Left renal cortex interstitium (tissue), 4 donors: ENCODE measurements at regions not wholly inside any gene's neighbourhood (a gene's known extent, or its start where the extent isn't known, plus 50 kb on each side); places are given as distances from the start of the nearest gene placed in this dataset.

Experiments used
- DNase-seq, 4 donors: peaks; one replicate each; pipeline ENCODE4 v3.0.0-alpha.2; 2013; ENCODE audit warnings: low read depth in 4 of 4, low spot score in 2 of 4, missing footprints in 1 of 4

DNA sequence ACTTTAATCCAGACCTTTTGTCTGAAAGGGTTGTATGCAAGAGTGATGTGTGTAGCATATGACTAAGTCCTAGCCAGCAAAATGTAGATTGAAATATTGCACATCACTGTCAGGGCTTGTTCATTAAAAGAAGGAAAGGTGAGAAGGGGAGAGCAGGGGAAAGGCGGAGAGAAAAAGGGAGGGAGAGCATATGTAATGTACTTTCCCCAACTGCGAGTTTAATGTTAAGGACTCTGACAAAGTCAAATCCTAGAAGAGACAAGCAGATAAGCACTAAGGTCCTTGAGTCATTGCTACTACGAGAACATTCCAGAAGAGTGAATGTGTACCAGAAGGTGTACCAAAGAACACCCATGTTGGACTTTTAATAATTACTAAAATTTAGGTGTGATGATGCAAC, 1336.7 kb downstream of the NSUN3 start:
- DNase-seq: no peak

DNA sequence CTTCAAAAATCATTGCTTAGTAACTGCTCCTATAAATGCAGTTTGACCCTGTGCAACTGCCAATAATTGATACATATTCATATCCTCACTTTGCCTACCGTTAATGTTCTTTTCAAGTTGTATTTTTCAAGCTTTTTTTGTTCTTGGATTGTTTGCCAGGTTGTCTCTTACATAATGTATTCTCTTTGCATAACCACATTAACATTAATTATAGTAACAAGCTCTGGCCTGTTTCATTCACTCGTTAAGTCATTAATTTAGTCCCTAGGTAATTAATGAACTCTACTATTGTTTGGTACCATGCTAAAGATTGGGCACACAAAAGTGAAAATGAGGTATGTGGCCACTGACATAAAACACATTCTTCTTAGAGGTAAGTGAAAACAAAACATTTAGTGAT, 1338.8 kb downstream of the NSUN3 start:
- DNase-seq: no peak

- no peak for DNase-seq
Observed at GRCh38 chr3:95407709-95408463, 1345.0 kb downstream of the NSUN3 start.

- no peak for DNase-seq
Observed at GRCh38 chr3:95408464-95408862, 1345.6 kb downstream of the NSUN3 start.

- DNase-seq: no peak
Observed at GRCh38 chr3:95418251-95418650, 1355.4 kb downstream of the NSUN3 start.

DNA sequence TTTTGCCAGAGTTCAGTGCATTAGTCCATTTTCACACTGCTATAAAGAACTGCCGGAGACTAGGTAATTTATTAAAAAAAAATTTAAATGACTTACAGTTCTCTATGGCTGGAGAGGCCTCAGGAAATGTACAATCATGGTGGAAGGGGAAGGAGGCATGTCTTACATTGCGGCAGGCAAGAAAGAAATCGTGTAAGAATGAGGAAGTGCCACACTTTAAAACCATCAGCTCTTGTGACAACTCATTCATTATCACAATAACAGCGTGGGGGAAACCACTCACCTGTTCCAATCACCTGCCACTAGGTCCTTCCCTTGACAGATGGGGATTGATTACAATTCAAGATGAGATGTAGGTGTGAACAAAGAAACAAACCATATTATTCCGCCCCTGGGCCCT, 1361.4 kb downstream of the NSUN3 start:
- no peak for DNase-seq

DNA sequence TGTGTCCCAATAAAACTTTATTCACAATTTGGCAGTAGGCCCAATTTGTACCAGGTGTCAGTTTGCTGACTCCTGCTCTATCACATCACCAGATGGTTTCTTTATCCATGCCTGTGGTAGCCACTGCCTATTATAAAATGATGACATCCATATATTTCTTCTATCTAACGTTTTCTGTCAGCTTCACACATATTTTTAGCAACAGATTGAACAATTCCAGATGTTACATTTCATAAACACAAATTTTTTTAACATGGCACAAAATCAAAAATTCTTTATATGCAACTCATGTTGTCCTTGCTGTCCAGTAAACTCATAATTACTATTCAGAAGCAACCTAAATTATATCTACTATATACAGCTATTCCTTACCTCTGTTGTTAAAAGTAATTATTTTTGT, 1371.6 kb downstream of the NSUN3 start:
- DNase-seq: no peak

- DNase-seq: no peak
Observed at GRCh38 chr3:95437409-95437808, 1374.5 kb downstream of the NSUN3 start.

- DNase-seq: no peak
Observed at GRCh38 chr3:95438274-95438673, 1375.4 kb downstream of the NSUN3 start.

- no peak for DNase-seq
Observed at GRCh38 chr3:95442766-95443165, 1371.6 kb upstream of the EPHA6 start.

DNA sequence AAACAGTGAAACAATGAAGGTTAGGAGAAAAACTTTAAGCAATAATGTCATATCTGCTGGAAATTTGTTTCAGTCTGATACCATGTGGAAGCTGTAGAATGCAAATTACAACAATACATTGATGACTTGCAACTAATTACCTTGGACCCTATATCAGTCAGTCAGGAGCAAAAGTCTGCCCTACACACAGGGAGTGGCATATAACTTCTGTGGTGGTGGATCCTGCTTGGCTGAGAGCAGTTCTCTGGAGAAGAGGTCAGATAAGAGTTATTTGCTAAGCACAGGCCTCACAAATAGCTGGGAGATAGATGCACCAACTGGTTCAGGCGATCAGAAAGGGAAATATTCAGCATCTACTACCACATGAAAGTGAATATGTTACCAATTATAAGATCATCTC, 1364.6 kb upstream of the EPHA6 start:
- DNase-seq: no peak

DNA sequence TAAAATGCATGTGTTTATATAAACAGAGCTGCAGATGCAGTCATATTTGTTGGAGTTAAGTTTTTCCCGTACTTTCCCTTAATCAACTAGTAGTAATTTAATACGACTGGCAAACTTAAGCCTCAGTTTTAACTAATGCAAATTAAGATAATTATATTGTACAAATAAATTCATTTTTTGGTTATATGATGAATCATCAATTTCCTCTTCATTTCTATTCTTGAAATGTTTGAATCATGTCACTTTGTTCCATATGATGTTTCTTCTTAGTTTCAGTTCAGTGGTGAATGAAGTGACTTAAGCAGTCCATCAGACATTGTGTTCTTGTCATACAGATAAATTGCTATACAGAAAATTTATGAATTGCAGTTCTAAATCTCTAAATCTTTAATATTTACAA, 1361.2 kb upstream of the EPHA6 start:
- DNase-seq: no peak

DNA sequence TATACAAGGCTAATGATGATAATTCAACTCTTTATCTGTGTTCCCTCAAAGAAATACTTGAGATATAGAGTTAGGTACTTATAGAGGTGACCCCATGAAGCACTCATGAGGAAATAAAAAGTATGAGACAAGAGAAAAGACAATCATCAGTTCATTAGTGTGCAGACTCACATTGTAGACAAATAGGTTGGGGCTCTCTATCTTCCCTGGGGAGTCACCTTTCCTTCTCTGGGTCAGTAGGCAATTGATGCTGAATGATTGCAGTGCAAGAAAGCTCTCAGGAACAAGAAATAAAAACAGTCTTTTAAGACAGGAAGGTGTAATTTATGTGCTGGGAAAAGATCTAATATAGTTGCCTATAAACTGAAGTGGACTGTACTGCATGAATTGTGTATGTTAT, 1357.6 kb upstream of the EPHA6 start:
- DNase-seq: no peak

GRCh38 chr3:95459706-95460105, 1354.7 kb upstream of the EPHA6 start:
- no peak for DNase-seq

- no peak for DNase-seq
Observed at GRCh38 chr3:95460274-95460673, 1354.1 kb upstream of the EPHA6 start.

- no peak for DNase-seq
Observed at GRCh38 chr3:95462161-95462560, 1352.2 kb upstream of the EPHA6 start.

- no peak for DNase-seq
Observed at GRCh38 chr3:95464346-95464745, 1350.0 kb upstream of the EPHA6 start.

- no peak for DNase-seq
Observed at GRCh38 chr3:95468331-95468730, 1346.1 kb upstream of the EPHA6 start.

DNA sequence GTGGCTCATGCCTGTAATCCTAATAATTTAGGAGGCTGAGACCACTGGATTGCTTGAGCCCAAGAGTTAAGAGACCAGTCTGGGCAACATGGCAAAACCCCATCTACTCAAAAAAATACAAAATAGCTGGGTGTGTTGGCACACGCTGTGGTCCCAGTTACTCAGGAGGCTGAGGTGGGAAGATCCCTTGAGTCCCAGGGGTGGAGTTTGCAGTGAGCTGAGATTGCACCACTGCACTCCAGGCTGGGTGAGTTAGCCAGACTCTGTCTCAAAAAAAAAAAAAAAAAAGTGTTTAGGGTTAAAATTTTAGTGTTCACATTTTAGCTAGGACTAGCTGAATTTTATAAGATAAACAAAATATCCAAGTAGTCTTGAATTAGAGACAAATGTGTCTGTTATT, 1340.1 kb upstream of the EPHA6 start:
- no peak for DNase-seq

DNA sequence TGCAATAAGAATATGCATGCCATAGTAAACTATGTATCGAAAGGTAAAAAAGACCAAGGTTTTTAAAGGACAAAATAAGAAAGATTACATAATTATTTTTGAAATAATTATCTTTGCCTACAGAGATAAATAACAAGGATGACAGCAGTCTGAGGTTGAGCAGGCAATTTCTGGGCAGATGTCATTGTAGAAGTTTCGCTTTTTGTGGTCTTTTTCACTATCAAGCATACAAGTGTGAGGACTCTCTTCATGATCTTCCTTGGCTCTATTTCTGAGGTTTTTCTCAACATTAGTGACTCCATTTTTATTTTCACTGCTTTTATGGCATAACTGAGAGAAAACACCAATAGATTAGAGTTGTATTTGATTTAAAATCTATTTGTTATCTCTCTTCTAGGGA, 1337.9 kb upstream of the EPHA6 start:
- no peak for DNase-seq

- DNase-seq: no peak
Observed at GRCh38 chr3:95506174-95506573, 1308.2 kb upstream of the EPHA6 start.

- DNase-seq: no peak
Observed at GRCh38 chr3:95508124-95508523, 1306.3 kb upstream of the EPHA6 start.

DNA sequence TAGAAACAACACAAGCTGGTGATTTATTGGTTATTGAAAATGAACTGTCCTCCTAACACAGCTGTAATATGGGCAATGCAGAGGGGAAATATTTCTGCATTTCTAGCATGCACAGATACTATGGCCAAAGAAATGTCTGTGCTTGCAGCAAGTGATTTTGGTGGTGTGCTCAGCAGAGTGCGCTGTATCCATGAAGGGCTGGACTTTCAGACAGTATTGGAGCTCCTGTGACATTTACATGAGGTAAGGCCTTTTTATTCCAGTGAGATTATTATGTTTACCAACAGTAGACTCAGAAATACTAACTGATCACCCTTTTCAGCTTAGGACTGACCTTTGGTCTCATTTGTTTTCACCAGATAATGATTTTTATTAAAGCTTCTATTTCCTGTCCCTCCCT, 1302.6 kb upstream of the EPHA6 start:
- DNase-seq: no peak
